Smooth muscle cell (in vitro differentiated cells): ENCODE measurements at regions not wholly inside any gene's neighbourhood (a gene's known extent, or its start where the extent isn't known, plus 50 kb on each side); places are given as distances from the start of the nearest gene placed in this dataset.

Experiments used
- DNase-seq: peaks from one replicate; lab custom pipeline; 2025; ENCODE audit not compliant: unreplicated experiment; lab: John Stamatoyannopoulos, UW
- H2AFZ ChIP-seq: fragments of 200-600 bp; sonication (generic); 2 replicates; pipeline ENCODE4 v1.6.0; 2016; ENCODE audit warnings: antibody characterized with exemption, low read depth, mild to moderate bottlenecking
- H3F3A ChIP-seq: fragments of 200-600 bp; sonication (generic); 2 replicates; pipeline ENCODE4 v1.6.0; 2017; ENCODE audit warnings: antibody characterized with exemption, low read depth
- H3K27ac ChIP-seq: fragments of 200-600 bp; sonication (generic); 2 replicates; pipeline ENCODE4 v1.5.1; 2016; ENCODE audit warnings: low read depth, mild to moderate bottlenecking
- H3K27me3 ChIP-seq: fragments of 200-600 bp; sonication (generic); 2 replicates; pipeline ENCODE4 v1.6.1; 2016; ENCODE audit warnings: low read depth, mild to moderate bottlenecking
- H3K36me3 ChIP-seq: fragments of 200-600 bp; sonication (generic); 2 replicates; pipeline ENCODE4 v1.5.1; 2016; ENCODE audit warnings: low read depth
- H3K4me1 ChIP-seq: fragments of 200-600 bp; sonication (generic); 2 replicates; pipeline ENCODE4 v1.5.1; 2016; ENCODE audit warnings: low read depth
- H3K4me2 ChIP-seq: fragments of 200-600 bp; sonication (generic); 2 replicates; pipeline ENCODE4 v1.6.0; 2016; ENCODE audit warnings: mild to moderate bottlenecking
- H3K4me3 ChIP-seq: fragments of 200-600 bp; sonication (generic); 2 replicates; pipeline ENCODE4 v1.5.1; 2016; ENCODE audit warnings: mild to moderate bottlenecking
- H3K79me2 ChIP-seq: fragments of 200-600 bp; sonication (generic); 2 replicates; pipeline ENCODE4 v1.6.0; 2016; ENCODE audit warnings: low read depth, mild to moderate bottlenecking
- H3K9ac ChIP-seq: fragments of 200-600 bp; sonication (generic); 2 replicates; pipeline ENCODE4 v1.6.0; 2016; ENCODE audit warnings: low read depth
- H3K9me3 ChIP-seq: fragments of 200-600 bp; sonication (generic); replicated peaks from 2 replicates; pipeline ENCODE4 v1.5.1; 2016; ENCODE audit warnings: low read depth
- H4K20me1 ChIP-seq: fragments of 200-600 bp; sonication (generic); 2 replicates; pipeline ENCODE4 v1.6.0; 2016; ENCODE audit warnings: low read depth
- WGBS: methylation state at CpG from one replicate; pipeline ENCODE4 v1.1.7; 2016; ENCODE audit warnings: low lambda C conversion rate; 5-methylcytosine and 5-hydroxymethylcytosine counted together
- TF ChIP-seq, protein P1 (sequence below): fragments of 200-600 bp; sonication (generic); IDR thresholded peaks from 2 replicates; pipeline ENCODE4 v1.5.1; 2017; ENCODE audit warnings: borderline replicate concordance, mild to moderate bottlenecking, antibody characterized with exemption; ENCODE audit not compliant: insufficient read depth, poor library complexity, severe bottlenecking

DNA sequence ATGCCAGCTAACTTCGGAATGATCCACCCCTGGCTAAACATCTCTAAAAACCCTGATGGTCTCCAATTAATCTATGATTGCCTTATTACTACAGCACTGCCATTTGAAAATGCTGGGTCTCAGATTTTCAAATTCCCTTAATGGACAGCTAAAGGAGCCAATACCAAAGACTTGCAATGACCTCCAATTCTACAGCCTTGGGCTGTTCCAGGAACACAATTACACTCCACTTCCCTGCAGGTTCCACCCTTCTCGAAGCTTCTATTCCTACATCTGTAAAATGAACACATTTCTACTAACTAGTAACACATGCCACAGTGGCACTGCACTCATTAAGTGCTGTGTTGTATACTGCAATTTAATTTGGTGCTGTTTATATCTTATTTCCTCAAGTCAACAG is 85.7 kb upstream of the AK4 start:
- no peaks in the 10 kb centered on the region for H3K36me3 ChIP-seq
- no peaks in the 10 kb centered on the region for H3K79me2 ChIP-seq
- no peak overlapping the region for H3K27ac ChIP-seq
- DNase-seq = no peak
- peaks cover 4% of the 10 kb centered on the region for H3F3A ChIP-seq
- H3K4me2 ChIP-seq = no peak overlapping the region
- 93% methylated on average over 2 of the region's 2 CpGs for WGBS
- TF ChIP-seq, protein P1, sequence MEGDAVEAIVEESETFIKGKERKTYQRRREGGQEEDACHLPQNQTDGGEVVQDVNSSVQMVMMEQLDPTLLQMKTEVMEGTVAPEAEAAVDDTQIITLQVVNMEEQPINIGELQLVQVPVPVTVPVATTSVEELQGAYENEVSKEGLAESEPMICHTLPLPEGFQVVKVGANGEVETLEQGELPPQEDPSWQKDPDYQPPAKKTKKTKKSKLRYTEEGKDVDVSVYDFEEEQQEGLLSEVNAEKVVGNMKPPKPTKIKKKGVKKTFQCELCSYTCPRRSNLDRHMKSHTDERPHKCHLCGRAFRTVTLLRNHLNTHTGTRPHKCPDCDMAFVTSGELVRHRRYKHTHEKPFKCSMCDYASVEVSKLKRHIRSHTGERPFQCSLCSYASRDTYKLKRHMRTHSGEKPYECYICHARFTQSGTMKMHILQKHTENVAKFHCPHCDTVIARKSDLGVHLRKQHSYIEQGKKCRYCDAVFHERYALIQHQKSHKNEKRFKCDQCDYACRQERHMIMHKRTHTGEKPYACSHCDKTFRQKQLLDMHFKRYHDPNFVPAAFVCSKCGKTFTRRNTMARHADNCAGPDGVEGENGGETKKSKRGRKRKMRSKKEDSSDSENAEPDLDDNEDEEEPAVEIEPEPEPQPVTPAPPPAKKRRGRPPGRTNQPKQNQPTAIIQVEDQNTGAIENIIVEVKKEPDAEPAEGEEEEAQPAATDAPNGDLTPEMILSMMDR = no peak
- H2AFZ ChIP-seq = no peak overlapping the region
- H3K9ac ChIP-seq = no peak overlapping the region
- no peaks in the 10 kb centered on the region for H3K4me1 ChIP-seq
- H3K9me3 ChIP-seq = no peaks in the 10 kb centered on the region
- no peaks in the 10 kb centered on the region for H3K27me3 ChIP-seq
- H3K4me3 ChIP-seq = no peak overlapping the region
- no peaks in the 10 kb centered on the region for H4K20me1 ChIP-seq

DNA sequence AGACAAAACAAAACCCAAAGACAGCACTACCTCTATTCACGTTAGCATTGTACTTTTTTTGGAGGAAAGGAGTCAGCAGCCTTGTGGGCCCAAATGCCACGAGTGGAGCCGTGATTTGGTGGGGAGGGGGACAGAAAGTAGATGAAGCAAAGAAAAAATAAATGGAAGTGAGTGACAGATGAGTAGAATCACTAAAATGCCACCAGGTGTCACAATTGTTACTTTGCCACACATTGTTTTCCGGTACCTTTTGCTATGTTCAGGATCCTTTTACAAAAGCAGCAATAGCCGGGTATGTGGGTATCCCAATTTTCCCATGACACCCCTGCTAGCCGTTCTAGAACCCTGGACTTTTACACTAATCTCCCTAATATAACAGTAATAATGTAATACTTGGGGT is 85.0 kb upstream of the AK4 start:
- no peak overlapping the region for H3K4me2 ChIP-seq
- peaks cover 4% of the 10 kb centered on the region for H3F3A ChIP-seq
- H3K79me2 ChIP-seq = no peaks in the 10 kb centered on the region
- H3K4me3 ChIP-seq = no peak overlapping the region
- no peaks in the 10 kb centered on the region for H3K36me3 ChIP-seq
- no peaks in the 10 kb centered on the region for H3K4me1 ChIP-seq
- no peak for DNase-seq
- TF ChIP-seq, protein P1 = no peak
- no peaks in the 10 kb centered on the region for H4K20me1 ChIP-seq
- no peak overlapping the region for H3K27ac ChIP-seq
- no peaks in the 10 kb centered on the region for H3K27me3 ChIP-seq
- 77% methylated on average over 6 of the region's 6 CpGs for WGBS
- no peaks in the 10 kb centered on the region for H3K9me3 ChIP-seq
- H3K9ac ChIP-seq = no peak overlapping the region
- H2AFZ ChIP-seq = no peak overlapping the region

DNA sequence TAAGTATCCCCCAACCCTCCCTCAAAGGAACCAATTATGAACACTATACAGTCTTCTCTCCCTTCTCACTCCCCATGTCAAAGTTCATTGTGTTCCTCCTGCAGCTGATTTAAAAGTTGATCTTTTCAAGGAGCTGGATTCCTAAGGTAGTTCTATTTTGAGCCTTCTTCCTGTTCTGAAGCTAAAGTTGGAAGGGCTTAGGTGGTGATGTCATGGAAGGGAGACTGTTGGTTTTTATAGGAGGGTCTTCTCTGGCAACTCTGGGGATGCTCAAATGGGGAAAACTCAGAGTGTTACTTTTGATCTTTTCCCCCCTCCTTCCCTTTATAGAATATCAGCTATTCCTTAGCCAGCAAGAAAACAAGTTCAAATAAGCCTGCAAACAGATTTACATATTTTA is 83.0 kb upstream of the AK4 start:
- Histone ChIP-seq H3K27ac (no peak overlapping the region), H3K36me3 (no peaks in the 10 kb centered on the region), H2AFZ (no peak overlapping the region), H3K9me3 (no peaks in the 10 kb centered on the region), H3K4me3 (peak overlapping the region; percentile 9), H3K79me2 (no peaks in the 10 kb centered on the region), H3K4me2 (no peak overlapping the region), H3F3A (peaks cover 4% of the 10 kb centered on the region), H4K20me1 (no peaks in the 10 kb centered on the region), H3K9ac (no peak overlapping the region), H3K27me3 (peaks cover 12% of the 10 kb centered on the region), H3K4me1 (no peaks in the 10 kb centered on the region)
- no peak for DNase-seq
- TF ChIP-seq, protein P1 = no peak

DNA sequence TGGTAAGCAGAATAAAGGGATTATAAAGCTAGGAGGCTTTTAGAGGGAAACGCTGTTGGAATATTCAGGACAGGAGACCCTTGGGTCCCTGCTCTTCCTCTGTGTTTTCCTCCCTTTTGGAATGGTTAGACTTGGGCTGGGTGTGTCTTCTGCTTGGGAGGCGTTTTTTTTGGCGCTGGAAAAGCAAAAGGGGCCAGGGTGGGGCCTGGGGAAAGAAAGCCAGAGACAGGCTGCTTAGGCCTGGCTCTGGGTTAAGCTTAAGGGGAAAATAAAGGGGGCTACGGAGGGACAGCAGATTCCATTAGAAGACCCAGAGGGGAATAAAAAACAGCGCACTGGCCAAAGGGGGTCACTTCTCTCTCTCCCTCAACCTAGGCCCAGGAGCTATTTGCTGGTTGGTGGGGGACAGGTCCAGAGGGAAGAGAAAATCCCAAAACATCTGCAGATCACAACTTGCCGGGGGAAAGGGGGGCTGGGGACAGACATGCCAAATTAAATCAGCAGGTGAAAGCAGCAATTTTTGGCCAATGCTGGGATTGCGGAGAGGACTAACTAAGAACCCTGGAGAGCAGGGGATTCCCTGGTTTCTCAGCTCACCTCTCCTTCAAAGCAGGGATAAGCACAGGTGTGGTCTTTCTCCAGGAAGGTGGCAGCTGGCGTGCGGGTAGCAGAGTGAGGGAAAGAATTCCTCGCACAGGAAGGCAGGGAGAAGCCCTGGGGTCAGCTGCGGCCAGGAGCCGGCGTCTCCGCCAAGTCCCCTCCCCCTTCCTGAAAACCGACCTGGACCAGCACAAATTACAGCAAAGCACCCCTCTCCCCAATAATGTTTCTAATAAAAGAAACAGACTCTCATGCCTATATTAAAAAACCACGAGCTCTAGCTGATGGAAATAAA is 82.2 kb upstream of the AK4 start:
- Histone ChIP-seq H3K36me3 (no peaks in the 10 kb centered on the region), H3K4me3 (peak overlapping the region; percentile 72), H3F3A (peaks cover 4% of the 10 kb centered on the region), H2AFZ (no peak overlapping the region), H3K27me3 (peaks cover 18% of the 10 kb centered on the region), H3K27ac (no peak overlapping the region), H3K79me2 (no peaks in the 10 kb centered on the region), H3K4me1 (no peaks in the 10 kb centered on the region), H4K20me1 (no peaks in the 10 kb centered on the region), H3K9ac (no peak overlapping the region), H3K9me3 (no peaks in the 10 kb centered on the region), H3K4me2 (peak overlapping the region; percentile 88)
- 22% methylated on average over 16 of the region's 16 CpGs for WGBS
- no peak for DNase-seq
- TF ChIP-seq, protein P1 = no peak
